ENCODE measurements at regions not wholly inside any gene's neighbourhood (a gene's known extent, or its start where the extent isn't known, plus 50 kb on each side); places are given as distances from the start of the nearest gene placed in this dataset.

- H3K9me3 Mint-ChIP-seq, result no peaks in the 10 kb centered on the region
- H3K4me1 Mint-ChIP-seq (ENCODE audit: low read depth), result no peaks in the 10 kb centered on the region
- no peak for DNase-seq (ENCODE audit: low spot score)
- intact Hi-C loops (cut with micrococcal nuclease), result no loop called here
- no peak overlapping the region for H3K4me3 Mint-ChIP-seq
- H3K27me3 Mint-ChIP-seq (ENCODE audit: insufficient read depth), result no peaks in the 10 kb centered on the region
- no peak overlapping the region for H3K27ac Mint-ChIP-seq
- no peaks in the 10 kb centered on the region for H3K36me3 Mint-ChIP-seq (ENCODE audit: low read depth)
Observed at GRCh38 chr22:27625769-27626674, 175.5 kb downstream of the MN1 start.

- Mint-ChIP-seq H3K4me1 (ENCODE audit: low read depth) (no peaks in the 10 kb centered on the region), H3K27ac (no peak overlapping the region), H3K9me3 (no peaks in the 10 kb centered on the region), H3K36me3 (ENCODE audit: low read depth) (no peaks in the 10 kb centered on the region), H3K4me3 (no peak overlapping the region), H3K27me3 (ENCODE audit: insufficient read depth) (no peaks in the 10 kb centered on the region)
- intact Hi-C loops (cut with micrococcal nuclease), result no loop called here
- no peak for DNase-seq (ENCODE audit: low spot score)
Observed at GRCh38 chr22:27626675-27627443, 174.7 kb downstream of the MN1 start.

GRCh38 chr22:27627444-27627833 lies 174.1 kb downstream of the MN1 start:
- Mint-ChIP-seq H3K4me3 (no peak overlapping the region), H3K9me3 (no peaks in the 10 kb centered on the region), H3K4me1 (ENCODE audit: low read depth) (no peaks in the 10 kb centered on the region), H3K27ac (no peak overlapping the region), H3K27me3 (ENCODE audit: insufficient read depth) (no peaks in the 10 kb centered on the region), H3K36me3 (ENCODE audit: low read depth) (no peaks in the 10 kb centered on the region)
- DNase-seq (ENCODE audit: low spot score), result no peak
- intact Hi-C loops (cut with micrococcal nuclease), result no loop called here

GRCh38 chr22:27627901-27628300 lies 173.7 kb downstream of the MN1 start:
- Mint-ChIP-seq H3K36me3 (ENCODE audit: low read depth) (no peaks in the 10 kb centered on the region), H3K27me3 (ENCODE audit: insufficient read depth) (no peaks in the 10 kb centered on the region), H3K9me3 (no peaks in the 10 kb centered on the region), H3K27ac (no peak overlapping the region), H3K4me3 (no peak overlapping the region), H3K4me1 (ENCODE audit: low read depth) (no peaks in the 10 kb centered on the region)
- DNase-seq (ENCODE audit: low spot score), result no peak
- intact Hi-C loops (cut with micrococcal nuclease), result no loop called here

GRCh38 chr22:27628341-27628740 lies 173.2 kb downstream of the MN1 start:
- H3K4me3 Mint-ChIP-seq, result no peak overlapping the region
- intact Hi-C loops (cut with micrococcal nuclease), result no loop called here
- no peaks in the 10 kb centered on the region for H3K4me1 Mint-ChIP-seq (ENCODE audit: low read depth)
- no peak for DNase-seq (ENCODE audit: low spot score)
- no peaks in the 10 kb centered on the region for H3K36me3 Mint-ChIP-seq (ENCODE audit: low read depth)
- H3K9me3 Mint-ChIP-seq, result no peaks in the 10 kb centered on the region
- H3K27me3 Mint-ChIP-seq (ENCODE audit: insufficient read depth), result no peaks in the 10 kb centered on the region
- H3K27ac Mint-ChIP-seq, result no peak overlapping the region

- Mint-ChIP-seq H3K4me3 (no peak overlapping the region), H3K27me3 (ENCODE audit: insufficient read depth) (no peaks in the 10 kb centered on the region), H3K36me3 (ENCODE audit: low read depth) (no peaks in the 10 kb centered on the region), H3K9me3 (no peaks in the 10 kb centered on the region), H3K27ac (no peak overlapping the region), H3K4me1 (ENCODE audit: low read depth) (no peaks in the 10 kb centered on the region)
- DNase-seq (ENCODE audit: low spot score), result no peak
- intact Hi-C loops (cut with micrococcal nuclease), result no loop called here
Observed at GRCh38 chr22:27628891-27629631, 172.5 kb downstream of the MN1 start.

GRCh38 chr22:27629908-27630673 lies 171.5 kb downstream of the MN1 start:
- H3K27me3 Mint-ChIP-seq (ENCODE audit: insufficient read depth), result no peaks in the 10 kb centered on the region
- H3K27ac Mint-ChIP-seq, result no peak overlapping the region
- H3K36me3 Mint-ChIP-seq (ENCODE audit: low read depth), result no peaks in the 10 kb centered on the region
- no peak overlapping the region for H3K4me3 Mint-ChIP-seq
- DNase-seq (ENCODE audit: low spot score), result no peak
- intact Hi-C loops (cut with micrococcal nuclease), result no loop called here
- no peaks in the 10 kb centered on the region for H3K9me3 Mint-ChIP-seq
- H3K4me1 Mint-ChIP-seq (ENCODE audit: low read depth), result no peaks in the 10 kb centered on the region

- intact Hi-C loops (cut with micrococcal nuclease), result no loop called here
- H3K27me3 Mint-ChIP-seq (ENCODE audit: insufficient read depth), result no peaks in the 10 kb centered on the region
- no peaks in the 10 kb centered on the region for H3K36me3 Mint-ChIP-seq (ENCODE audit: low read depth)
- H3K27ac Mint-ChIP-seq, result no peak overlapping the region
- no peaks in the 10 kb centered on the region for H3K4me1 Mint-ChIP-seq (ENCODE audit: low read depth)
- H3K4me3 Mint-ChIP-seq, result no peak overlapping the region
- no peaks in the 10 kb centered on the region for H3K9me3 Mint-ChIP-seq
- DNase-seq (ENCODE audit: low spot score), result no peak
Observed at GRCh38 chr22:27630754-27631153, 170.8 kb downstream of the MN1 start.

- H3K4me1 Mint-ChIP-seq (ENCODE audit: low read depth), result no peaks in the 10 kb centered on the region
- H3K9me3 Mint-ChIP-seq, result no peaks in the 10 kb centered on the region
- no peak for DNase-seq (ENCODE audit: low spot score)
- no peaks in the 10 kb centered on the region for H3K27me3 Mint-ChIP-seq (ENCODE audit: insufficient read depth)
- H3K36me3 Mint-ChIP-seq (ENCODE audit: low read depth), result no peaks in the 10 kb centered on the region
- H3K27ac Mint-ChIP-seq, result no peak overlapping the region
- no peak overlapping the region for H3K4me3 Mint-ChIP-seq
- intact Hi-C loops (cut with micrococcal nuclease), result no loop called here
Observed at GRCh38 chr22:27631641-27632040, 169.9 kb downstream of the MN1 start.

GRCh38 chr22:27632451-27633295 lies 168.9 kb downstream of the MN1 start:
- intact Hi-C loops (cut with micrococcal nuclease), result no loop called here
- Mint-ChIP-seq H3K27me3 (ENCODE audit: insufficient read depth) (no peaks in the 10 kb centered on the region), H3K36me3 (ENCODE audit: low read depth) (no peaks in the 10 kb centered on the region), H3K4me1 (ENCODE audit: low read depth) (no peaks in the 10 kb centered on the region), H3K9me3 (no peaks in the 10 kb centered on the region), H3K27ac (no peak overlapping the region), H3K4me3 (no peak overlapping the region)
- DNase-seq (ENCODE audit: low spot score), result no peak

- intact Hi-C loops (cut with micrococcal nuclease), result no loop called here
- no peaks in the 10 kb centered on the region for H3K36me3 Mint-ChIP-seq (ENCODE audit: low read depth)
Observed at GRCh38 chr22:27633296-27633871, 168.2 kb downstream of the MN1 start.

More at GRCh38 chr22:27633296-27633871, 168.2 kb downstream of the MN1 start:
- H3K27ac Mint-ChIP-seq, result no peak overlapping the region
- no peaks in the 10 kb centered on the region for H3K9me3 Mint-ChIP-seq
- no peak overlapping the region for H3K4me3 Mint-ChIP-seq
- no peaks in the 10 kb centered on the region for H3K27me3 Mint-ChIP-seq (ENCODE audit: insufficient read depth)
- no peaks in the 10 kb centered on the region for H3K4me1 Mint-ChIP-seq (ENCODE audit: low read depth)
- DNase-seq (ENCODE audit: low spot score), result no peak
